ENCODE measurements at regions not wholly inside any gene's neighbourhood (a gene's known extent, or its start where the extent isn't known, plus 50 kb on each side); places are given as distances from the start of the nearest gene placed in this dataset.
"Not testable (repeated sequence)": the region's sequence is repeated elsewhere in the genome, so short reads cannot be mapped to it uniquely, and the experiment has no call there.

- not testable (repeated sequence) for H3K27me3 Mint-ChIP-seq; H3K27ac Mint-ChIP-seq; H3K9me3 ChIP-seq (ENCODE audit: control insufficient read depth in 2 of 2, low read length in 2 of 2); H3K27me3 ChIP-seq (ENCODE audit: control insufficient read depth, insufficient read depth, low read length); H3K36me3 Mint-ChIP-seq; H3K4me1 ChIP-seq (ENCODE audit: control insufficient read depth, insufficient read depth, low read length, poor library complexity, severe bottlenecking); H3K9me3 Mint-ChIP-seq; ATAC-seq (ENCODE audit: low read depth in 2 of 2); H3K4me1 Mint-ChIP-seq; H3K4me3 Mint-ChIP-seq; DNase-seq; H3K4me3 ChIP-seq (ENCODE audit: low read depth, low read length); H3K27ac ChIP-seq (ENCODE audit: insufficient read depth, low read length, poor library complexity, severe bottlenecking); H3K36me3 ChIP-seq (ENCODE audit: control insufficient read depth, insufficient read depth, low read length)
Measured at GRCh38 chr4:22631167-22631566, 61.6 kb upstream of the GBA3 start.

GRCh38 chr4:22634541-22635181 lies 58.1 kb upstream of the GBA3 start:
- no peaks in the 10 kb centered on the region for H3K27me3 ChIP-seq (ENCODE audit: control insufficient read depth, insufficient read depth, low read length)
- H3K36me3 ChIP-seq (ENCODE audit: control insufficient read depth, insufficient read depth, low read length), result no peaks in the 10 kb centered on the region
- Mint-ChIP-seq H3K9me3 (peaks cover 0 to 13% (median 8%) of the 10 kb centered on the region in 7 donors), H3K27me3 (peaks cover 4% of the 10 kb centered on the region), H3K4me3 (no peak overlapping the region), H3K4me1 (no peaks in the 10 kb centered on the region), H3K36me3 (no peaks in the 10 kb centered on the region), H3K27ac (no peak overlapping the region)
- ATAC-seq (ENCODE audit: low read depth in 2 of 2) (no peak), DNase-seq (peak in 1 of 3 donors; percentile 4)
- no peak overlapping the region for H3K4me3 ChIP-seq (ENCODE audit: low read depth, low read length)
- no peak overlapping the region for H3K27ac ChIP-seq (ENCODE audit: insufficient read depth, low read length, poor library complexity, severe bottlenecking)
- no peaks in the 10 kb centered on the region for H3K4me1 ChIP-seq (ENCODE audit: control insufficient read depth, insufficient read depth, low read length, poor library complexity, severe bottlenecking)
- peaks cover 0 to 3% of the 10 kb centered on the region in 2 experiments for H3K9me3 ChIP-seq (ENCODE audit: control insufficient read depth in 2 of 2, low read length in 2 of 2)

GRCh38 chr4:22635182-22635549 lies 57.6 kb upstream of the GBA3 start:
- not testable (repeated sequence) for H3K36me3 ChIP-seq (ENCODE audit: control insufficient read depth, insufficient read depth, low read length); H3K4me3 Mint-ChIP-seq; H3K4me1 ChIP-seq (ENCODE audit: control insufficient read depth, insufficient read depth, low read length, poor library complexity, severe bottlenecking); H3K4me3 ChIP-seq (ENCODE audit: low read depth, low read length); H3K27ac Mint-ChIP-seq; H3K4me1 Mint-ChIP-seq; ATAC-seq (ENCODE audit: low read depth in 2 of 2); DNase-seq; H3K27me3 ChIP-seq (ENCODE audit: control insufficient read depth, insufficient read depth, low read length); H3K27me3 Mint-ChIP-seq; H3K9me3 ChIP-seq (ENCODE audit: control insufficient read depth in 2 of 2, low read length in 2 of 2); H3K36me3 Mint-ChIP-seq; H3K27ac ChIP-seq (ENCODE audit: insufficient read depth, low read length, poor library complexity, severe bottlenecking)
- peaks cover 0 to 13% (median 9%) of the 10 kb centered on the region in 7 donors for H3K9me3 Mint-ChIP-seq

- Mint-ChIP-seq H3K4me1 (peaks cover 0 to 3% (median 0%) of the 10 kb centered on the region in 4 donors), H3K9me3 (peaks cover 1 to 14% (median 9%) of the 10 kb centered on the region in 7 donors), H3K36me3 (no peaks in the 10 kb centered on the region), H3K27ac (no peak overlapping the region), H3K4me3 (no peak overlapping the region), H3K27me3 (peaks cover 4% of the 10 kb centered on the region)
- DNase-seq (no peak), ATAC-seq (ENCODE audit: low read depth in 2 of 2) (no peak)
- H3K4me3 ChIP-seq (ENCODE audit: low read depth, low read length), result no peak overlapping the region
- peaks cover 0 to 3% of the 10 kb centered on the region in 2 experiments for H3K9me3 ChIP-seq (ENCODE audit: control insufficient read depth in 2 of 2, low read length in 2 of 2)
- H3K4me1 ChIP-seq (ENCODE audit: control insufficient read depth, insufficient read depth, low read length, poor library complexity, severe bottlenecking), result no peaks in the 10 kb centered on the region
- no peaks in the 10 kb centered on the region for H3K27me3 ChIP-seq (ENCODE audit: control insufficient read depth, insufficient read depth, low read length)
- H3K36me3 ChIP-seq (ENCODE audit: control insufficient read depth, insufficient read depth, low read length), result no peaks in the 10 kb centered on the region
- H3K27ac ChIP-seq (ENCODE audit: insufficient read depth, low read length, poor library complexity, severe bottlenecking), result no peak overlapping the region
Measured at GRCh38 chr4:22635692-22636091, 57.0 kb upstream of the GBA3 start.

- no peak for DNase-seq
- no peaks in the 10 kb centered on the region for H3K36me3 ChIP-seq (ENCODE audit: control insufficient read depth, insufficient read depth, low read length)
- peaks cover 0 to 5% (median 0%) of the 10 kb centered on the region in 4 donors for H3K4me1 Mint-ChIP-seq
- no peaks in the 10 kb centered on the region for H3K4me1 ChIP-seq (ENCODE audit: control insufficient read depth, insufficient read depth, low read length, poor library complexity, severe bottlenecking)
- no peak overlapping the region for H3K4me3 ChIP-seq (ENCODE audit: low read depth, low read length)
- peaks cover 3 to 5% of the 10 kb centered on the region in 2 experiments for H3K9me3 ChIP-seq (ENCODE audit: control insufficient read depth in 2 of 2, low read length in 2 of 2)
- ATAC-seq (ENCODE audit: low read depth in 2 of 2), result no peak
- H3K27me3 ChIP-seq (ENCODE audit: control insufficient read depth, insufficient read depth, low read length), result no peaks in the 10 kb centered on the region
- H3K27ac Mint-ChIP-seq, result no peak overlapping the region
- H3K4me3 Mint-ChIP-seq, result no peak overlapping the region
- H3K9me3 Mint-ChIP-seq, result peaks cover 1 to 23% (median 9%) of the 10 kb centered on the region in 7 donors
- H3K27ac ChIP-seq (ENCODE audit: insufficient read depth, low read length, poor library complexity, severe bottlenecking), result no peak overlapping the region
- no peaks in the 10 kb centered on the region for H3K36me3 Mint-ChIP-seq
- H3K27me3 Mint-ChIP-seq, result peaks cover 4% of the 10 kb centered on the region
Measured at GRCh38 chr4:22637306-22637705, 55.4 kb upstream of the GBA3 start.

Measured in CD4-positive, CD25-positive, alpha-beta regulatory T cell (primary cell).